ENCODE measurements at regions not wholly inside any gene's neighbourhood (a gene's known extent, or its start where the extent isn't known, plus 50 kb on each side); places are given as distances from the start of the nearest gene placed in this dataset.
"Not testable (repeated sequence)": the region's sequence is repeated elsewhere in the genome, so short reads cannot be mapped to it uniquely, and the experiment has no call there.

- no peak for DNase-seq
These were observed 115.0 kb upstream of the PTPRG start for GRCh38 chr3:61446341-61446740.

GRCh38 chr3:61448378-61448777 is 113.0 kb upstream of the PTPRG start:
- DNase-seq, result no peak

GRCh38 chr3:61449327-61450040 is 111.9 kb upstream of the PTPRG start:
- no peak for DNase-seq

GRCh38 chr3:61450866-61451265 is 110.5 kb upstream of the PTPRG start:
- DNase-seq, result no peak

GRCh38 chr3:61451841-61452240 is 109.5 kb upstream of the PTPRG start:
- DNase-seq, result no peak

- DNase-seq, result no peak
These were observed 108.8 kb upstream of the PTPRG start for GRCh38 chr3:61452535-61453090.

- no peak for DNase-seq
These were observed 107.3 kb upstream of the PTPRG start for GRCh38 chr3:61454006-61454585.

- DNase-seq, result no peak
These were observed 106.6 kb upstream of the PTPRG start for GRCh38 chr3:61454801-61455200.

GRCh38 chr3:61460636-61461035 is 100.7 kb upstream of the PTPRG start:
- no peak for DNase-seq

GRCh38 chr3:61463191-61463590 is 98.2 kb upstream of the PTPRG start:
- no peak for DNase-seq

- DNase-seq, result no peak
These were observed 96.7 kb upstream of the PTPRG start for GRCh38 chr3:61464518-61465140.

GRCh38 chr3:61466357-61466756 is 95.0 kb upstream of the PTPRG start:
- no peak for DNase-seq

- no peak for DNase-seq
These were observed 77.4 kb upstream of the PTPRG start for GRCh38 chr3:61483997-61484396.

- DNase-seq, result no peak
These were observed 68.0 kb upstream of the PTPRG start for GRCh38 chr3:61493339-61493738.

- DNase-seq, result not testable (repeated sequence)
These were observed 67.1 kb upstream of the PTPRG start for GRCh38 chr3:61494309-61494708.

GRCh38 chr3:61497463-61497862 is 63.9 kb upstream of the PTPRG start:
- DNase-seq, result no peak

GRCh38 chr3:61505197-61505596 is 56.2 kb upstream of the PTPRG start:
- DNase-seq, result no peak

- no peak for DNase-seq
These were observed 53.4 kb upstream of the PTPRG start for GRCh38 chr3:61507946-61508345.

Data from activated naive CD4-positive, alpha-beta T cell treated with anti-CD3 and anti-CD28 coated beads, Interleukin-2, amount 50 U/mL, for 16 hours (primary cell).